HepG2 (cell line): ENCODE measurements at regions not wholly inside any gene's neighbourhood (a gene's known extent, or its start where the extent isn't known, plus 50 kb on each side); places are given as distances from the start of the nearest gene placed in this dataset.

ENCODE experiments used
- ATAC-seq: fragments of 200-7000 bp; cut with Tn5 transposase; 3 replicates; pipeline ENCODE4 v1.9.1; 2020; ENCODE audit warnings: mild to moderate bottlenecking, moderate library complexity
- BruUV-seq: library from RNA; stranded (reverse); fragments of 400-500 nt; replicated peaks from 2 replicates; lab custom pipeline; 2021; lab: Mats Ljungman, UMichigan
- CTCF ChIA-PET: fragments of 300-600 bp; formaldehyde crosslinking; extraction: SDS; loops from one replicate; lab custom pipeline; 2021; ENCODE audit warnings: low total read pairs, inconsistent platforms, low intra/inter-chr PET ratio; lab: Yijun Ruan, JAX
- POLR2A ChIA-PET: fragments of 350-600 bp; sonication (Branson Sonifier 250); formaldehyde crosslinking; loops from one replicate; lab custom pipeline; 2020; ENCODE audit warnings: antibody characterized with exemption, inconsistent platforms; lab: Yijun Ruan, JAX
- DNase-seq: peaks from one replicate; pipeline ENCODE4 v3.0.0-alpha.2; 2015; ENCODE audit warnings: low spot score
- FAIRE-seq: peaks from 3 replicates; lab custom pipeline; 2011; peaks lifted over from hg19 to GRCh38; lab: Jason Lieb, UNC
- H2AFZ ChIP-seq: one replicate; pipeline ENCODE4 v1.6.1; 2011; ENCODE audit warnings: low read length, inconsistent platforms
- H3K27ac ChIP-seq: fragments of 300-600 bp; 3 replicates; pipeline ENCODE4 v1.8.0; 2011; ENCODE audit warnings: mixed run types, mild to moderate bottlenecking, mixed read lengths, low read length, inconsistent platforms; ENCODE audit not compliant: insufficient read depth; ENCODE audit errors: extremely low read length
- H3K27me3 ChIP-seq, 2 experiments: fragments of 200-600 bp in 1 of 2; 2 replicates in 1 of 2; 3 replicates in 1 of 2; pipeline versions ENCODE4 v1.6.0 to v1.8.0; 2011; ENCODE audit warnings: low read length in 2 of 2, mild to moderate bottlenecking in 2 of 2, moderate library complexity in 2 of 2, inconsistent platforms in 1 of 2; ENCODE audit not compliant: insufficient read depth in 2 of 2, control insufficient read depth in 1 of 2
- H3K36me3 ChIP-seq, 2 experiments: fragments of 200-600 bp in 1 of 2; replicated peaks in 1 of 2; 2 replicates in 1 of 2; 3 replicates in 1 of 2; pipeline versions ENCODE4 v1.5.1 to v1.8.0; 2011; ENCODE audit warnings: low read length in 2 of 2, inconsistent platforms in 1 of 2; ENCODE audit not compliant: insufficient read depth in 2 of 2, control insufficient read depth in 1 of 2
- H3K4me1 ChIP-seq: 2 replicates; pipeline ENCODE4 v1.5.1; 2012; ENCODE audit warnings: low read length, inconsistent platforms; ENCODE audit not compliant: insufficient read depth
- H3K4me2 ChIP-seq: 2 replicates; pipeline ENCODE4 v1.6.0; 2011; ENCODE audit warnings: low read depth, low read length, inconsistent platforms
- H3K4me3 ChIP-seq, 3 experiments: fragments of 200-600 bp in 1 of 3; sonication (generic), shearing (Covaris generic) in 1 of 3; replicated peaks in 1 of 3; 2 replicates each; pipeline ENCODE4 v1.5.1; 2011 to 2016; ENCODE audit warnings: low read length in 3 of 3, inconsistent platforms in 2 of 3, low read depth in 2 of 3, mild to moderate bottlenecking in 2 of 3, control low read depth in 1 of 3, mixed read lengths in 1 of 3; ENCODE audit not compliant: insufficient read depth in 1 of 3
- H3K79me2 ChIP-seq: one replicate; pipeline ENCODE4 v1.6.1; 2011; ENCODE audit warnings: low read length, inconsistent platforms; ENCODE audit not compliant: insufficient read depth
- H3K9ac ChIP-seq: 2 replicates; pipeline ENCODE4 v1.6.0; 2011; ENCODE audit warnings: mild to moderate bottlenecking, low read depth, low read length, inconsistent platforms; ENCODE audit not compliant: insufficient read depth
- H3K9me3 ChIP-seq: 2 replicates; pipeline ENCODE4 v1.5.1; 2012; ENCODE audit warnings: mild to moderate bottlenecking, low read length
- H4K20me1 ChIP-seq: 2 replicates; pipeline ENCODE4 v1.6.0; 2011; ENCODE audit warnings: inconsistent platforms, mild to moderate bottlenecking, low read length, moderate library complexity; ENCODE audit not compliant: insufficient read depth
- STAG1 ChIP-seq: sonication (generic); formaldehyde crosslinking; IDR thresholded peaks from 2 replicates; pipeline ENCODE4 v1.4.0; 2020; ENCODE audit warnings: missing genetic modification reagents
- WGBS: methylation state at CpG from one replicate; pipeline ENCODE4 v1.1.6; 2017; ENCODE audit warnings: low lambda C conversion rate; 5-methylcytosine and 5-hydroxymethylcytosine counted together
- in situ Hi-C: cut with HindIII; loops from 2 replicates; pipeline ENCODE4 v1.10.0; 2017; ENCODE audit warnings: low pct_unique_long_range_greater_than_20kb; ENCODE audit not compliant: extremely low pct_ligation_motif_present
- intact Hi-C: fragments of 100-400 bp; cut with micrococcal nuclease; formaldehyde crosslinking; loops from one replicate; pipeline ENCODE4 v1.10.0; 2022; ENCODE audit not compliant: unreplicated experiment
- TF ChIP-seq, protein P1 (sequence below): sonication (generic); formaldehyde crosslinking; IDR thresholded peaks from 2 replicates; pipeline ENCODE4 v1.5.0; 2020; ENCODE audit warnings: mild to moderate bottlenecking, missing genetic modification reagents, moderate library complexity
- TF ChIP-seq, protein P2 (sequence below): sonication (generic); formaldehyde crosslinking; IDR thresholded peaks from 2 replicates; pipeline ENCODE4 v1.4.0; 2020; ENCODE audit warnings: mild to moderate bottlenecking, missing genetic modification reagents, borderline replicate concordance

DNA sequence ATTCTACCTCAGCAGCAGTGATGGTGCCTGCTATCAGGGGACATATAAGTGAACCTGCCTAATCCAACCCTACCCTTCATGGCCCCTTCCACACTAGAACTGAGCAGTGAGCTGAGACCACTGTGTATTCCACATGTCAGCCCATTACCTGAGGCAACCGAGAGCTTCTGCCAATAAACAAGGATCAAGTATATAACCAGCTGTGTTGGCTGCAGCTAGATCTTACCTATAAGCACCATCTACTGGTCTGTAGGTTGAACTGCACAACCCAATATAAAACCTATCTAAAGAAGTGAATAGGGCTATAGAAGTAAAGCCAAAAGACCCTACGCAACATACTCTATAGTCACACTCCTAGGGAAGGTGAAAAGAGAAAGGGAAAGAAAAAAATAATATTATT lies 376.9 kb downstream of the HHIPL2 start:
- ChIA-PET CTCF (no interaction called here), POLR2A (no interaction called here)
- whole genome bisulfite sequencing, result 47% methylated on average over 2 of the region's 2 CpGs
- Histone ChIP-seq H3K9ac (no peak overlapping the region), H3K4me2 (no peak overlapping the region), H3K79me2 (no peaks in the 10 kb centered on the region), H3K27ac (no peak overlapping the region), H3K27me3 (no peaks in the 10 kb centered on the region), H3K9me3 (peaks cover 26% of the 10 kb centered on the region; the same call in 1 of the 2 replicates), H2AFZ (no peak overlapping the region), H4K20me1 (no peaks in the 10 kb centered on the region), H3K4me3 (no peak overlapping the region), H3K36me3 (no peaks in the 10 kb centered on the region), H3K4me1 (no peaks in the 10 kb centered on the region)
- peak; percentile 5 for DNase-seq
- TF ChIP-seq, protein P1, sequence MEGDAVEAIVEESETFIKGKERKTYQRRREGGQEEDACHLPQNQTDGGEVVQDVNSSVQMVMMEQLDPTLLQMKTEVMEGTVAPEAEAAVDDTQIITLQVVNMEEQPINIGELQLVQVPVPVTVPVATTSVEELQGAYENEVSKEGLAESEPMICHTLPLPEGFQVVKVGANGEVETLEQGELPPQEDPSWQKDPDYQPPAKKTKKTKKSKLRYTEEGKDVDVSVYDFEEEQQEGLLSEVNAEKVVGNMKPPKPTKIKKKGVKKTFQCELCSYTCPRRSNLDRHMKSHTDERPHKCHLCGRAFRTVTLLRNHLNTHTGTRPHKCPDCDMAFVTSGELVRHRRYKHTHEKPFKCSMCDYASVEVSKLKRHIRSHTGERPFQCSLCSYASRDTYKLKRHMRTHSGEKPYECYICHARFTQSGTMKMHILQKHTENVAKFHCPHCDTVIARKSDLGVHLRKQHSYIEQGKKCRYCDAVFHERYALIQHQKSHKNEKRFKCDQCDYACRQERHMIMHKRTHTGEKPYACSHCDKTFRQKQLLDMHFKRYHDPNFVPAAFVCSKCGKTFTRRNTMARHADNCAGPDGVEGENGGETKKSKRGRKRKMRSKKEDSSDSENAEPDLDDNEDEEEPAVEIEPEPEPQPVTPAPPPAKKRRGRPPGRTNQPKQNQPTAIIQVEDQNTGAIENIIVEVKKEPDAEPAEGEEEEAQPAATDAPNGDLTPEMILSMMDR, result peak; percentile 60
- peak; percentile 58 for TF ChIP-seq STAG1 (CRISPR knock-in tag)
- TF ChIP-seq, protein P2, sequence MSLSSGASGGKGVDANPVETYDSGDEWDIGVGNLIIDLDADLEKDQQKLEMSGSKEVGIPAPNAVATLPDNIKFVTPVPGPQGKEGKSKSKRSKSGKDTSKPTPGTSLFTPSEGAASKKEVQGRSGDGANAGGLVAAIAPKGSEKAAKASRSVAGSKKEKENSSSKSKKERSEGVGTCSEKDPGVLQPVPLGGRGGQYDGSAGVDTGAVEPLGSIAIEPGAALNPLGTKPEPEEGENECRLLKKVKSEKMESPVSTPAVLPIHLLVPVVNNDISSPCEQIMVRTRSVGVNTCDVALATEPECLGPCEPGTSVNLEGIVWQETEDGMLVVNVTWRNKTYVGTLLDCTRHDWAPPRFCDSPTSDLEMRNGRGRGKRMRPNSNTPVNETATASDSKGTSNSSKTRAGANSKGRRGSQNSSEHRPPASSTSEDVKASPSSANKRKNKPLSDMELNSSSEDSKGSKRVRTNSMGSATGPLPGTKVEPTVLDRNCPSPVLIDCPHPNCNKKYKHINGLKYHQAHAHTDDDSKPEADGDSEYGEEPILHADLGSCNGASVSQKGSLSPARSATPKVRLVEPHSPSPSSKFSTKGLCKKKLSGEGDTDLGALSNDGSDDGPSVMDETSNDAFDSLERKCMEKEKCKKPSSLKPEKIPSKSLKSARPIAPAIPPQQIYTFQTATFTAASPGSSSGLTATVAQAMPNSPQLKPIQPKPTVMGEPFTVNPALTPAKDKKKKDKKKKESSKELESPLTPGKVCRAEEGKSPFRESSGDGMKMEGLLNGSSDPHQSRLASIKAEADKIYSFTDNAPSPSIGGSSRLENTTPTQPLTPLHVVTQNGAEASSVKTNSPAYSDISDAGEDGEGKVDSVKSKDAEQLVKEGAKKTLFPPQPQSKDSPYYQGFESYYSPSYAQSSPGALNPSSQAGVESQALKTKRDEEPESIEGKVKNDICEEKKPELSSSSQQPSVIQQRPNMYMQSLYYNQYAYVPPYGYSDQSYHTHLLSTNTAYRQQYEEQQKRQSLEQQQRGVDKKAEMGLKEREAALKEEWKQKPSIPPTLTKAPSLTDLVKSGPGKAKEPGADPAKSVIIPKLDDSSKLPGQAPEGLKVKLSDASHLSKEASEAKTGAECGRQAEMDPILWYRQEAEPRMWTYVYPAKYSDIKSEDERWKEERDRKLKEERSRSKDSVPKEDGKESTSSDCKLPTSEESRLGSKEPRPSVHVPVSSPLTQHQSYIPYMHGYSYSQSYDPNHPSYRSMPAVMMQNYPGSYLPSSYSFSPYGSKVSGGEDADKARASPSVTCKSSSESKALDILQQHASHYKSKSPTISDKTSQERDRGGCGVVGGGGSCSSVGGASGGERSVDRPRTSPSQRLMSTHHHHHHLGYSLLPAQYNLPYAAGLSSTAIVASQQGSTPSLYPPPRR (CRISPR knock-in tag), result no peak
- no peak for FAIRE-seq
- peak; percentile 74 for ATAC-seq
- in situ Hi-C loops, result no loop called here
- BruUV-seq, result no TSS peak
- intact Hi-C loops, result no loop called here
